ENCODE measurements at regions not wholly inside any gene's neighbourhood (a gene's known extent, or its start where the extent isn't known, plus 50 kb on each side); places are given as distances from the start of the nearest gene placed in this dataset.

- no peak overlapping the region for H3K4me3 Mint-ChIP-seq
- H3K27me3 Mint-ChIP-seq = no peaks in the 10 kb centered on the region
- POLR2A ChIA-PET = no interaction called here
- TF ChIP-seq EZH2 (IDR thresholded peaks at IDR 0.05; ENCODE audit: borderline replicate concordance, insufficient read depth, low read depth, low read length, poor library complexity, severe bottlenecking) (no peak), CTCF (IDR thresholded peaks at IDR 0.05) (no peak)
- no peak overlapping the region for H3K27ac Mint-ChIP-seq
- Histone ChIP-seq H3K27me3 (replicated peaks in 1 of 4; ENCODE audit: control extremely low read depth in 1 of 4, control insufficient read depth in 3 of 4, insufficient read depth in 4 of 4, low read length in 3 of 4) (no peaks in the 10 kb centered on the region), H3K4me1 (ENCODE audit: control insufficient read depth in 2 of 2, insufficient read depth in 2 of 2, low read length in 2 of 2) (no peaks in the 10 kb centered on the region), H3K27ac (ENCODE audit: low read length in 2 of 2) (no peak overlapping the region), H3K36me3 (replicated peaks in 1 of 2; ENCODE audit: control extremely low read depth in 1 of 2, control insufficient read depth in 1 of 2, extremely low read depth in 1 of 2, insufficient read depth in 2 of 2, low read length in 1 of 2) (no peaks in the 10 kb centered on the region), H3K4me3 (ENCODE audit: control extremely low read depth in 1 of 5, extremely low read depth in 1 of 5, insufficient read depth in 1 of 5, low read depth in 2 of 5, low read length in 4 of 5) (no peak overlapping the region), H3K9me3 (ENCODE audit: control extremely low read depth in 1 of 3, control insufficient read depth in 2 of 3, insufficient read depth in 1 of 3, low read length in 2 of 3) (no peaks in the 10 kb centered on the region), H3K9ac (ENCODE audit: low read length) (no peak overlapping the region), H4K20me1 (ENCODE audit: control insufficient read depth, insufficient read depth, low read length, poor library complexity, severe bottlenecking) (no peaks in the 10 kb centered on the region), H3K4me2 (replicated peaks; ENCODE audit: low read depth, low read length, poor library complexity, severe bottlenecking) (no peak overlapping the region), H2AFZ (ENCODE audit: insufficient read depth, low read depth, low read length, poor library complexity, severe bottlenecking) (no peak overlapping the region), H3K79me2 (ENCODE audit: control insufficient read depth, insufficient read depth, low read length) (no peaks in the 10 kb centered on the region)
- ATAC-seq (ENCODE audit: low read depth) = no peak
- WGBS (ENCODE audit: insufficient coverage) = 100% methylated on average over 1 of the region's 2 CpGs
- H3K4me1 Mint-ChIP-seq = no peaks in the 10 kb centered on the region
- CTCF ChIA-PET = no interaction called here
- no peaks in the 10 kb centered on the region for H3K9me3 Mint-ChIP-seq (ENCODE audit: insufficient read depth)
- DNase-seq = no peak
- intact Hi-C loops (cut with micrococcal nuclease) = no loop called here
Observed at GRCh38 chr6:98024359-98024758, 741.3 kb upstream of the MMS22L start.

GRCh38 chr6:98027898-98028297, 744.9 kb upstream of the MMS22L start:
- Mint-ChIP-seq H3K9me3 (ENCODE audit: insufficient read depth) (no peaks in the 10 kb centered on the region), H3K4me3 (no peak overlapping the region), H3K27me3 (no peaks in the 10 kb centered on the region), H3K4me1 (no peaks in the 10 kb centered on the region), H3K27ac (no peak overlapping the region)
- intact Hi-C loops (cut with micrococcal nuclease) = no loop called here
- H3K27ac ChIP-seq (ENCODE audit: low read length in 2 of 2) = no peak overlapping the region
- no peak for DNase-seq
- ChIA-PET POLR2A (no interaction called here), CTCF (no interaction called here)
- H3K4me1 ChIP-seq (ENCODE audit: control insufficient read depth in 2 of 2, insufficient read depth in 2 of 2, low read length in 2 of 2) = no peaks in the 10 kb centered on the region
- no peaks in the 10 kb centered on the region for H3K9me3 ChIP-seq (ENCODE audit: control extremely low read depth in 1 of 3, control insufficient read depth in 2 of 3, insufficient read depth in 1 of 3, low read length in 2 of 3)
- H2AFZ ChIP-seq (ENCODE audit: insufficient read depth, low read depth, low read length, poor library complexity, severe bottlenecking) = no peak overlapping the region
- no peaks in the 10 kb centered on the region for H4K20me1 ChIP-seq (ENCODE audit: control insufficient read depth, insufficient read depth, low read length, poor library complexity, severe bottlenecking)
- TF ChIP-seq CTCF (IDR thresholded peaks at IDR 0.05) (no peak), EZH2 (IDR thresholded peaks at IDR 0.05; ENCODE audit: borderline replicate concordance, insufficient read depth, low read depth, low read length, poor library complexity, severe bottlenecking) (no peak)
- no peaks in the 10 kb centered on the region for H3K36me3 ChIP-seq (replicated peaks in 1 of 2; ENCODE audit: control extremely low read depth in 1 of 2, control insufficient read depth in 1 of 2, extremely low read depth in 1 of 2, insufficient read depth in 2 of 2, low read length in 1 of 2)
- H3K9ac ChIP-seq (ENCODE audit: low read length) = no peak overlapping the region
- no peaks in the 10 kb centered on the region for H3K27me3 ChIP-seq (replicated peaks in 1 of 4; ENCODE audit: control extremely low read depth in 1 of 4, control insufficient read depth in 3 of 4, insufficient read depth in 4 of 4, low read length in 3 of 4)
- H3K79me2 ChIP-seq (ENCODE audit: control insufficient read depth, insufficient read depth, low read length) = no peaks in the 10 kb centered on the region
- no peak overlapping the region for H3K4me2 ChIP-seq (replicated peaks; ENCODE audit: low read depth, low read length, poor library complexity, severe bottlenecking)
- no peak for ATAC-seq (ENCODE audit: low read depth)
- H3K4me3 ChIP-seq (ENCODE audit: control extremely low read depth in 1 of 5, extremely low read depth in 1 of 5, insufficient read depth in 1 of 5, low read depth in 2 of 5, low read length in 4 of 5) = no peak overlapping the region
- 88% methylated on average over 1 of the region's 2 CpGs for WGBS (ENCODE audit: insufficient coverage)

Data from B cell (primary cell).